ENCODE measurements at regions not wholly inside any gene's neighbourhood (a gene's known extent, or its start where the extent isn't known, plus 50 kb on each side); places are given as distances from the start of the nearest gene placed in this dataset.
"Not testable (repeated sequence)": the region's sequence is repeated elsewhere in the genome, so short reads cannot be mapped to it uniquely, and the experiment has no call there.

DNA sequence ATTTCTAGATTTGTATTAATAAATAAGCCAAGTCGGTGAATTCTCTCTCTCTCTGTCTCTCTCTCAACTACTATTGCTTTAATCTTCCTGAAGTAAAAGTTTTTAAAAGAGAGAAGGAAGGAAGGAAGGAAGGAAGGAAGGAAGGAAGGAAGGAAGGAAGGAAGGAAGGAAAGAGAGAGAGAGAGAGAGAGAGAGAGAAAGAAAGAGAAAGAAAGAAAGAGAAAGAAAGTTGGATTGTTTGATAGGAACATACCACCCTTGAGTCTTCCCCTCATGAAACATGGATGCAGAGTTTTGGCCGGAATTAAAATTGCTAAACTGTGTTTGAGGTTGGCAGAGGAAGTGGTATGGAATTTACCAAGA is 159.9 kb upstream of the NR2F2 start:
- not testable (repeated sequence) for DNase-seq (ENCODE audit: low read depth in 2 of 2)

- DNase-seq (ENCODE audit: low read depth in 2 of 2) = no peak
Observed at GRCh38 chr15:96170979-96171739, 159.3 kb upstream of the NR2F2 start.

DNA sequence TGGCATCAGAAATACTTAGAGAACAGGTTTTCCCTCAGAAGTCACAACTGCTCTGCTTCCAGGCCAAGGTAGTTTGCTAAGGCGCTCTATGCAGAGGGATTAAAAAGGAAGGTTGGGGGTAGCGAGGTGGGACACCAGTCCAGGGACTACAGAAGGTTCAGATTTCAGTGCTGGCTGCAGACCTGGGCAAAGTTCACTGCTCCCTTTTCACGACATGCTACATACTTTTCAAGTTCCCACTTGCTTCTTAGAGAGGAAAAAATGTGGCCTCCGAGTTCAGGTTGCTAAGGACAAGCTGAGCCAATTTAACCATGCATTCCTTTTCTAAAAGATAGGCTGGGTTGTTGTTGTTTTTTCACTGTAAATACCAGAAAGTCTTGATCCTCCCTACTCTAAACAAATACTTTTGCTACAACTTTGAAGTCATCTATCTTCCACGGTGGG is 158.6 kb upstream of the NR2F2 start:
- no peak for DNase-seq (ENCODE audit: low read depth in 2 of 2)

GRCh38 chr15:96172417-96172816 is 158.1 kb upstream of the NR2F2 start:
- no peak for DNase-seq (ENCODE audit: low read depth in 2 of 2)

DNA sequence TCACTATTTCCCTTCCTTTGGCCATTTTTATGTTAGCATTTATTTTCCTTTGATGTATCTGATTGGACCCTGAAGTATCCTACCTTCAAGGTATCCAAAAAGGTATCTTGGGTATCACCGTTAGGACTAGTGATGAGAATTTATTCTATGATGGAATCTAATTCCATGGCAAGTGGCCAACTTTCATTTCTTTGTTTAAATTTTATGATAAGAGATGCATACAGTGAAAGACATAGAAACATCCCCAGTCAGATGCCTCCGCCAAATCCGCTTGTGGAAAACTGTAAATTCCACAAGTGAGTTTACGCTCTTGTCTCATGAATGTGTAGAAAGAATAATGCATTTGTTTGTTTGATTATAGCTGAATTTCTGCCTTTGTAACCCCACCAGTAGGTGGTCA is 153.7 kb upstream of the NR2F2 start:
- no peak for DNase-seq (ENCODE audit: low read depth in 2 of 2)

- DNase-seq (ENCODE audit: low read depth in 2 of 2) = no peak
Observed at GRCh38 chr15:96177279-96177678, 153.2 kb upstream of the NR2F2 start.

DNA sequence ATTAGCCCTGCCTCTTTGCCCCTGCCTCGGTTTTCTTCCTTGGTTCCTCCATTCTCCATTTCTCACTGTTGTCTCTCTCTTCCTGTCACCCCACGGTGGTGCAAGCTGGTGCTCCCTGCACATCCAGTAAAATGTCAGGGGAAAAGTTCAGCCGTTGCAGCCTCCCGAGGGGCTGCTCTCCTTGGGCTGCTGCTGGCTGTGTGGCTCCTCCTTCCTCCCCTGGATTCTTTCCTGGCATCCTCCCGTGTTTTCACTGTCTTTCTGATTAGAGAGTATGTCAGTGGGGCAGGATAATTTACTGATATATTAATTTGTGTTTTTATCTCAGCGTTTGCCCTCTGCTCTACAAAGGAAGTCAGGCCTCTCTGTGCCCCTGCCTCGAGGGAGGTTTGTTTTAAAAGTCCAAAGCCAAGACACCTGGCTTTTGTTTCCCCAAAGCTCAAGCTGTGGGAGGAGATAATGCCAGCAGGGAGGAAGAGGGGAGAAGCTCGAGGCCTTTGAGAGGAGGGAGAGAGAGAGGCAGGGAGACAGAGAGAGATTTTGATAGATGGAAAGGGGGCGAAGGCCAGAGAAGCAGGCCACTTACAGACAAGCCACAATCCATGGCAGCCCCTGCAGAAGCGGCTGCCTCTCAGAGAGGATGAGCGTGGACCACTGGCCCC is 150.3 kb upstream of the NR2F2 start:
- no peak for DNase-seq (ENCODE audit: low read depth in 2 of 2)

DNA sequence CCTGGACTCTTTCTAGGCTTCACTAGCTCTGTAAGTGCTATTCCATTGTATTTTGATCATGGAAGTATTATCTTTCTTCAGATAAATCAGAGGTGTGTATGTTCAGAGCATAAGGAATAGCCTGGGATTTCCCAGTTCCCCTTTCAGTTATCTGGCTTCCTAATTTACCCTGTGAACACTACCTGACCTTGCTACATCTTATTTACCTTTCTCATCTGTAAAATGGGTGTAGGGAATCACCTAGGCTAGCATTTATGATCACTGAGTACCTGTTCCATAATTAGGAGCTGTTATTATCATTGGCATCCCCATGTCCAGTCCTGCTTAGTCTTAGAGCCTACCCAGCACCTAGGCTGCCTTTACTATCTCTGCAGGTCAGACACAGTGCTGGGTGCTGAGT is 149.3 kb upstream of the NR2F2 start:
- no peak for DNase-seq (ENCODE audit: low read depth in 2 of 2)

- no peak for DNase-seq (ENCODE audit: low read depth in 2 of 2)
Observed at GRCh38 chr15:96181873-96182301, 148.6 kb upstream of the NR2F2 start.

GRCh38 chr15:96182736-96183513 is 147.6 kb upstream of the NR2F2 start:
- DNase-seq (ENCODE audit: low read depth in 2 of 2) = no peak

- no peak for DNase-seq (ENCODE audit: low read depth in 2 of 2)
Observed at GRCh38 chr15:96183514-96183850, 147.0 kb upstream of the NR2F2 start.

DNA sequence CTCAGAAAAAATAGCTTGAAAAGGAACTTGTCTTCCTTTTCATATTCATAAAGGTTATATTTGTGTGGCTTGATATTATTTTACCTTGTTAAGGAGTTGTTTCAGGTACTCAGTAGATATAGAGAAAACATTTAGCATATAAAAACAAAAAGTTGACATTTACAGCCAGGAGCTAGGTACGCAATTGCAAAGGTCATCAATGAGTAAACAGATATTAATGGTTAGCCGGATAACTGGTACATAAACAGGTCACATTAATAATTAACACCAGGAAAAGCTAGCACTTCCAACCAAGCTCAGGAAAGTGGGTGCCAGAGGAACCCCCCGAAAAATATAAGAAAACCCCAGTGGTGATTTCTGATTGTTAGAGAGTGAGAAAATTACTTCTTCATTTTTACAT is 146.6 kb upstream of the NR2F2 start:
- DNase-seq (ENCODE audit: low read depth in 2 of 2) = no peak

- DNase-seq (ENCODE audit: low read depth in 2 of 2) = no peak
Observed at GRCh38 chr15:96184297-96184696, 146.2 kb upstream of the NR2F2 start.

- DNase-seq (ENCODE audit: low read depth in 2 of 2) = no peak
Observed at GRCh38 chr15:96186105-96186504, 144.4 kb upstream of the NR2F2 start.

DNA sequence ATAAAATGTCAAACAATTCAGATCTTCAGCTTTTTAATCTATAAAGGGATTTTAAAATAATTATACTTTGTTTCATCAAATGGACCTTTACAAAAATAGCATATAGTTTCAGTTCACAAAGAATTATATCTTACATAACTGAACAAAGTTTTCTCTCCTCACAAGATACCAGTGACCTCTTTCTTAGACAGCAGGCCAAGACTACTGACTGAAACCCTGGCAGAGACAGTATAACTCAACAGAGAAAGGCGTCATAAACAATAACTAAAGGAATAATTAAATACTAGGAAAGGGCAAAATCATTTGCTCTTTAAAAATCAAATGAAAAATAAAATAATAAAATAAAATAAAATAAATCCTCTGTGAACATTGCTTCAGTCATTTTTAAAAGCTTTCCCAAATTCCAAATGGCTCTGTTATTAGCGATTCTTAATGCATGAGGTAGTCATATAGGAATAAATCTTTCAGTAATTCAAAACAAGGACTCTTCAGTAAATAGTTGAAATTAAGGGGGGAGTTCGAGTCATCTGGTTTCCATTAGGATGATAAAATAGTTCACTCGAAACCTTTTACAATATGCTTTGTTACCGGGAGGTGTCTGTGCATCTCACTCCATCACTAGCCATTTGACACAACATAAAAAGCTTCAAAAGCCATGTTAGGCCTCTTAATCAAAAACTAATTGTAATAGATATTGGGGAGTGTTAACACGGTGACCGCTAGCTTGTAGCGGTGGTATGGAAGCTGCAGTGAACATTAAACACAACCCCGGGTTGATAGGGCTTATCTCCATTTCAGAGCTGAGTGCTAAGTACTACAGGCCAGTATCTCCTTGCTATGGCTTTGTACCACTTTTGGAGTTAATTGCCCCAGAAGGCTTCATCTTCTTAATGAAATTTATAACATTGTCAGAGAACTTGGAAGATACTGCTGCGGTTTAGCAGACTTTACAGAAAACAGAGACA is 142.9 kb upstream of the NR2F2 start:
- no peak for DNase-seq (ENCODE audit: low read depth in 2 of 2)

DNA sequence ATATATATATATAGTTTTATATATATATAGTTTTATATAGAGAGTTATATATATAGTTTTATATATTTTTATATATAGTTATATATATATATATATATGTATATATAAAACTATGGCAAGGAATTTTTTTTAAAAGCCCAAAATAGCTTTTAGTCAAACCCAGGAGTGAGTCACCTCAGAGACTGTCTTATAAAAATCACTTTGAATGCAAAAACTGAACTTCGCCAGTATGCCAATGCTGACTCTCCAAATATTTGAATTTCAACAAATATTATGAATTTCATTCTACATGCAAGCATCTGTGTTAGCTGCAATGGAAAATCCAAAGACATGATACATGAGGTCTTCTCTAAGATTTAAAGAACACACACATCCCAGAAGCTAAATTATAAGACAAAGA is 132.8 kb upstream of the NR2F2 start:
- no peak for DNase-seq (ENCODE audit: low read depth in 2 of 2)

DNA sequence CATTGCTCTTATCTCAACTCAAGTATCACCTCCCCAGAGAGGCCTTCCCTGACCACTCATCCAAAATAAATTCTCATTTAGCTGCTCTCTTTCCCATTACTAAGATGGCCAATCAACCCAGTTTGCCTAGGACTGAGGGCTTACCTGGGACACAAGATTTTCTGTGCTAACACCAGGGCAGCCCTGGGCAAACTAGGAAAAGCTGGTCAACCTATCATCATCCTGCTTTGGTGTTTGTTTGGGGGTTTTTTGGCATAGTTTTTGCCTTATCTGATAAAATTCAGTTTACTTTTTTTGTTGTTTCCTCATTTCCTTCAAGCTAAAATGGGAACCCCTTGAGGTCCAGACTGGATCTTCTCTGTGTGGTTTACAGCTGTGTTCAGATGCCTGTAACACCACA is 131.4 kb upstream of the NR2F2 start:
- DNase-seq (ENCODE audit: low read depth in 2 of 2) = no peak

GRCh38 chr15:96200357-96200967 is 130.0 kb upstream of the NR2F2 start:
- no peak for DNase-seq (ENCODE audit: low read depth in 2 of 2)

- no peak for DNase-seq (ENCODE audit: low read depth in 2 of 2)
Observed at GRCh38 chr15:96201696-96202095, 128.8 kb upstream of the NR2F2 start.

GRCh38 chr15:96205588-96205987 is 124.9 kb upstream of the NR2F2 start:
- DNase-seq (ENCODE audit: low read depth in 2 of 2) = not testable (repeated sequence)

DNA sequence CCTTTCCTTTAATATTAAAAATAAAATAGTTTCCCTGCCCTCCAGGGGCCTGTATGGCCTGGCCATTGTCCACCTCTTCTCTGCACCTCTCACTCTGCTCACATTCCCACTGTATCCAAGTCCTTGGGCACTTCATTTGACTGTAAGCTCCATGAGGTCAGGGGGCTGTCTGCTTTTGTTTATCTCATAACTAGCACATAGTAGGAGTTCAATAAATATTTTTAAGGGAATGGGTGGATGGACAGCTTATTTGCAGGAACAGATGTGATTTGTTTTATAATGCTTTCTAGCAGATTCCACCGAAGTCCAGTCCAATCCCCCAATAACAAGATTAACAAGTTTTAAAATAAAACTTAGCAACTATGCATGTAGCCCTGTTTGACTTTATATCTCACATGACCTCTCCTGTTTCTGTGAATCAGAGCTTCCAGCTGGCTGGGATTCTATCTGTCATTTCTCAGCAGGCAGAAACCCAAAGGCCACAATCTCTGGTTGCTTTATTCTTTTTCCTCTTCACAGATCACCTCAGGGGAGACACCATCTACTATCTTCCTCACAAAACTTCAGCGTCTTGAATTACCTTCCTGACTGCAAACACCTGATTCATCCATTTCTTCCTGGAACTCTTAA is 123.0 kb upstream of the NR2F2 start:
- no peak for DNase-seq (ENCODE audit: low read depth in 2 of 2)

All from stimulated activated CD4-positive, alpha-beta T cell treated with anti-CD3 and anti-CD28 coated beads, Interleukin-12 subunit alpha, Interleukin-12 subunit beta, amount 100 ng/mL, for 24 hours (primary cell).